ENCODE measurements at regions not wholly inside any gene's neighbourhood (a gene's known extent, or its start where the extent isn't known, plus 50 kb on each side); places are given as distances from the start of the nearest gene placed in this dataset.

GRCh38 chrX:25278341-25278740, 262.6 kb upstream of the ARX start:
- TF ChIP-seq, protein P1, sequence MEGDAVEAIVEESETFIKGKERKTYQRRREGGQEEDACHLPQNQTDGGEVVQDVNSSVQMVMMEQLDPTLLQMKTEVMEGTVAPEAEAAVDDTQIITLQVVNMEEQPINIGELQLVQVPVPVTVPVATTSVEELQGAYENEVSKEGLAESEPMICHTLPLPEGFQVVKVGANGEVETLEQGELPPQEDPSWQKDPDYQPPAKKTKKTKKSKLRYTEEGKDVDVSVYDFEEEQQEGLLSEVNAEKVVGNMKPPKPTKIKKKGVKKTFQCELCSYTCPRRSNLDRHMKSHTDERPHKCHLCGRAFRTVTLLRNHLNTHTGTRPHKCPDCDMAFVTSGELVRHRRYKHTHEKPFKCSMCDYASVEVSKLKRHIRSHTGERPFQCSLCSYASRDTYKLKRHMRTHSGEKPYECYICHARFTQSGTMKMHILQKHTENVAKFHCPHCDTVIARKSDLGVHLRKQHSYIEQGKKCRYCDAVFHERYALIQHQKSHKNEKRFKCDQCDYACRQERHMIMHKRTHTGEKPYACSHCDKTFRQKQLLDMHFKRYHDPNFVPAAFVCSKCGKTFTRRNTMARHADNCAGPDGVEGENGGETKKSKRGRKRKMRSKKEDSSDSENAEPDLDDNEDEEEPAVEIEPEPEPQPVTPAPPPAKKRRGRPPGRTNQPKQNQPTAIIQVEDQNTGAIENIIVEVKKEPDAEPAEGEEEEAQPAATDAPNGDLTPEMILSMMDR (IDR thresholded peaks at IDR 0.05; ENCODE audit: low read depth, low read length): no peak
- TF ChIP-seq POLR2A (IDR thresholded peaks at IDR 0.05; ENCODE audit: extremely low read depth, insufficient read length): no peak
